Uterus (tissue), 2 donors: ENCODE measurements at regions not wholly inside any gene's neighbourhood (a gene's known extent, or its start where the extent isn't known, plus 50 kb on each side); places are given as distances from the start of the nearest gene placed in this dataset.

Experiments used
- CTCF ChIP-seq, 4 experiments: fragments of 200-600 bp in 2 of 4; fragments of 450-650 bp in 2 of 4; sonication (generic) in 2 of 4; IDR thresholded peaks; one replicate each; pipeline ENCODE4 v1.5.1; 2016 to 2019; ENCODE audit warnings: antibody characterized with exemption in 4 of 4, mild to moderate bottlenecking in 2 of 4, moderate library complexity in 1 of 4
- POLR2A ChIP-seq, 2 donors: fragments of 450-650 bp; IDR thresholded peaks; one replicate each; pipeline ENCODE4 v1.6.1; 2016; ENCODE audit warnings: antibody characterized with exemption in 2 of 2, mild to moderate bottlenecking in 1 of 2, moderate library complexity in 1 of 2

- TF ChIP-seq CTCF (IDR thresholded peaks at IDR 0.05): no peak
- no peak for TF ChIP-seq POLR2A (IDR thresholded peaks at IDR 0.05)
Observed at GRCh38 chr14:62006116-62006731, 244.0 kb downstream of the SNAPC1 start.
